ENCODE measurements at regions not wholly inside any gene's neighbourhood (a gene's known extent, or its start where the extent isn't known, plus 50 kb on each side); places are given as distances from the start of the nearest gene placed in this dataset.

DNA sequence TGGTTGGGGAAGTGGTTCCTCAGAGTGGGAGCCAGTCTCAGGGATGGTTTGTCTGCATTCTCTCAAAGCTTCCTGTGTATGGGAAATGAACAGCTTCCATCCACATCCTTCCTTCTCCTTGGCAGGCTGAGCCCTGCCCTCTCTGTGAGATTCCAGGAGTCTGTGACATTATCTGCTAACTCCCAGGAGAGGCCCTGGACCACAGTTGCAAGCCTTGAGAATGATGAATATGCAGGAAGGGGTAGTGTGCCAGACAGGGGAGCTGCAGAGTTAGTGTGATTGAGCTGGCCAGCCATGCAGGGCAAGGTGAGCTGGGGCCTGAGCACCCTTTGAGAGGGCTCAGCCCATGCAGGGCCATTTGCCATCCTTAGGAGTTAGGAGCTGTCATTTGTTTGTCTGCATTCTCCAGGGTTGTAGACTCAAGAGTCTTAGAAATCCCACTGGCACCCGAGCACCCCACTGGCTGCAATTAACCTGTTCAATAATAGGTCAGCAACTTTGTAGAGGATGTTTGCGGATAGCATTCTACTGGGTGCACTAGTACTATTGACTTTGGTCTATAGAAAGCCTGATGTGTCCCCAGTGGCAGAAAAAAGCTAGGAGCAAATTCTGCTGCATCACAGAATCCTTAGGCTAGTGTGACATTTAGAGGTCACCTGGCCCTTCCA, 299.0 kb upstream of the CADM1 start:
- H3K27me3 Mint-ChIP-seq (ENCODE audit: low read depth in 3 of 3) = peaks cover 0 to 3% (median 0%) of the 10 kb centered on the region in 3 donors
- H3K27ac Mint-ChIP-seq = no peak overlapping the region
- Histone ChIP-seq H3K79me2 (ENCODE audit: insufficient read depth, low read length) (no peaks in the 10 kb centered on the region), H4K20me1 (ENCODE audit: insufficient read depth, low read length) (no peaks in the 10 kb centered on the region), H3K9me3 (replicated peaks in 1 of 2; ENCODE audit: control insufficient read depth in 1 of 2, insufficient read depth in 1 of 2, low read length in 2 of 2) (peaks cover 11 to 12% of the 10 kb centered on the region in 2 donors), H3K4me2 (replicated peaks; ENCODE audit: extremely low read depth, low read length, poor library complexity, severe bottlenecking) (no peak overlapping the region), H3K4me1 (ENCODE audit: control insufficient read depth in 1 of 2, insufficient read depth in 2 of 2, low read length in 2 of 2) (no peaks in the 10 kb centered on the region), H3K4me3 (replicated peaks in 1 of 3; ENCODE audit: low read depth in 2 of 3, low read length in 3 of 3) (no peak overlapping the region), H3K9ac (ENCODE audit: insufficient read depth, low read length, poor library complexity, severe bottlenecking) (no peak overlapping the region), H2AFZ (ENCODE audit: insufficient read depth, low read depth, low read length, poor library complexity, severe bottlenecking) (no peak overlapping the region), H3K27me3 (ENCODE audit: control insufficient read depth in 2 of 2, insufficient read depth in 2 of 2, low read length in 2 of 2) (no peaks in the 10 kb centered on the region), H3K36me3 (replicated peaks in 1 of 2; ENCODE audit: control insufficient read depth in 1 of 2, insufficient read depth in 2 of 2, low read length in 2 of 2) (no peaks in the 10 kb centered on the region), H3K27ac (ENCODE audit: low read depth in 1 of 2, low read length in 2 of 2) (no peak overlapping the region)
- H3K9me3 Mint-ChIP-seq = peaks cover 4 to 19% (median 16%) of the 10 kb centered on the region in 7 donors
- no peak overlapping the region for H3K4me3 Mint-ChIP-seq
- DNase-seq = no peak
- intact Hi-C loops (cut with micrococcal nuclease) = no loop called here
- H3K4me1 Mint-ChIP-seq = no peaks in the 10 kb centered on the region
- WGBS (ENCODE audit: insufficient coverage) = 76% methylated on average over 2 of the region's 2 CpGs
- no peaks in the 10 kb centered on the region for H3K36me3 Mint-ChIP-seq
- TF ChIP-seq, protein P1, sequence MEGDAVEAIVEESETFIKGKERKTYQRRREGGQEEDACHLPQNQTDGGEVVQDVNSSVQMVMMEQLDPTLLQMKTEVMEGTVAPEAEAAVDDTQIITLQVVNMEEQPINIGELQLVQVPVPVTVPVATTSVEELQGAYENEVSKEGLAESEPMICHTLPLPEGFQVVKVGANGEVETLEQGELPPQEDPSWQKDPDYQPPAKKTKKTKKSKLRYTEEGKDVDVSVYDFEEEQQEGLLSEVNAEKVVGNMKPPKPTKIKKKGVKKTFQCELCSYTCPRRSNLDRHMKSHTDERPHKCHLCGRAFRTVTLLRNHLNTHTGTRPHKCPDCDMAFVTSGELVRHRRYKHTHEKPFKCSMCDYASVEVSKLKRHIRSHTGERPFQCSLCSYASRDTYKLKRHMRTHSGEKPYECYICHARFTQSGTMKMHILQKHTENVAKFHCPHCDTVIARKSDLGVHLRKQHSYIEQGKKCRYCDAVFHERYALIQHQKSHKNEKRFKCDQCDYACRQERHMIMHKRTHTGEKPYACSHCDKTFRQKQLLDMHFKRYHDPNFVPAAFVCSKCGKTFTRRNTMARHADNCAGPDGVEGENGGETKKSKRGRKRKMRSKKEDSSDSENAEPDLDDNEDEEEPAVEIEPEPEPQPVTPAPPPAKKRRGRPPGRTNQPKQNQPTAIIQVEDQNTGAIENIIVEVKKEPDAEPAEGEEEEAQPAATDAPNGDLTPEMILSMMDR (IDR thresholded peaks at IDR 0.05) = no peak

GRCh38 chr11:115802641-115803040, 298.4 kb upstream of the CADM1 start:
- Mint-ChIP-seq H3K4me1 (no peaks in the 10 kb centered on the region), H3K27ac (no peak overlapping the region), H3K4me3 (no peak overlapping the region), H3K36me3 (no peaks in the 10 kb centered on the region), H3K9me3 (peaks cover 2 to 16% (median 12%) of the 10 kb centered on the region in 7 donors), H3K27me3 (ENCODE audit: low read depth in 3 of 3) (peaks cover 0 to 5% (median 3%) of the 10 kb centered on the region in 3 donors)
- Histone ChIP-seq H4K20me1 (ENCODE audit: insufficient read depth, low read length) (no peaks in the 10 kb centered on the region), H2AFZ (ENCODE audit: insufficient read depth, low read depth, low read length, poor library complexity, severe bottlenecking) (no peak overlapping the region), H3K4me3 (replicated peaks in 1 of 3; ENCODE audit: low read depth in 2 of 3, low read length in 3 of 3) (no peak overlapping the region), H3K4me2 (replicated peaks; ENCODE audit: extremely low read depth, low read length, poor library complexity, severe bottlenecking) (no peak overlapping the region), H3K27me3 (ENCODE audit: control insufficient read depth in 2 of 2, insufficient read depth in 2 of 2, low read length in 2 of 2) (no peaks in the 10 kb centered on the region), H3K9ac (ENCODE audit: insufficient read depth, low read length, poor library complexity, severe bottlenecking) (no peak overlapping the region), H3K9me3 (replicated peaks in 1 of 2; ENCODE audit: control insufficient read depth in 1 of 2, insufficient read depth in 1 of 2, low read length in 2 of 2) (peaks cover 6 to 7% of the 10 kb centered on the region in 2 donors), H3K27ac (ENCODE audit: low read depth in 1 of 2, low read length in 2 of 2) (no peak overlapping the region), H3K36me3 (replicated peaks in 1 of 2; ENCODE audit: control insufficient read depth in 1 of 2, insufficient read depth in 2 of 2, low read length in 2 of 2) (no peaks in the 10 kb centered on the region), H3K4me1 (ENCODE audit: control insufficient read depth in 1 of 2, insufficient read depth in 2 of 2, low read length in 2 of 2) (no peaks in the 10 kb centered on the region), H3K79me2 (ENCODE audit: insufficient read depth, low read length) (no peaks in the 10 kb centered on the region)
- intact Hi-C loops (cut with micrococcal nuclease) = no loop called here
- 100% methylated on average over 1 of the region's 3 CpGs for WGBS (ENCODE audit: insufficient coverage)
- DNase-seq = no peak
- TF ChIP-seq, protein P1 (IDR thresholded peaks at IDR 0.05) = no peak

Data from CD14-positive monocyte (primary cell).